ENCODE measurements at regions not wholly inside any gene's neighbourhood (a gene's known extent, or its start where the extent isn't known, plus 50 kb on each side); places are given as distances from the start of the nearest gene placed in this dataset.

- DNase-seq (ENCODE audit: low spot score): no peak
Observed at GRCh38 chr17:13353590-13353989, 248.1 kb downstream of the HS3ST3A1 start.

- DNase-seq (ENCODE audit: low spot score): no peak
Observed at GRCh38 chr17:13352747-13353415, 248.8 kb downstream of the HS3ST3A1 start.

GRCh38 chr17:13351046-13351445 is 250.7 kb downstream of the HS3ST3A1 start:
- no peak for DNase-seq (ENCODE audit: low spot score)

GRCh38 chr17:13350466-13350865 is 251.3 kb downstream of the HS3ST3A1 start:
- DNase-seq (ENCODE audit: low spot score): no peak

- no peak for DNase-seq (ENCODE audit: low spot score)
Observed at GRCh38 chr17:13346996-13347762, 254.6 kb downstream of the HS3ST3A1 start.

GRCh38 chr17:13346592-13346991 is 255.1 kb downstream of the HS3ST3A1 start:
- DNase-seq (ENCODE audit: low spot score): no peak

- no peak for DNase-seq (ENCODE audit: low spot score)
Observed at GRCh38 chr17:13346081-13346533, 255.6 kb downstream of the HS3ST3A1 start.

GRCh38 chr17:13338421-13338820 is 263.3 kb downstream of the HS3ST3A1 start:
- no peak for DNase-seq (ENCODE audit: low spot score)

GRCh38 chr17:13337864-13338371 is 263.8 kb downstream of the HS3ST3A1 start:
- DNase-seq (ENCODE audit: low spot score): no peak

GRCh38 chr17:13337151-13337550 is 264.6 kb downstream of the HS3ST3A1 start:
- DNase-seq (ENCODE audit: low spot score): no peak

GRCh38 chr17:13334374-13334773 is 267.4 kb downstream of the HS3ST3A1 start:
- no peak for DNase-seq (ENCODE audit: low spot score)

- no peak for DNase-seq (ENCODE audit: low spot score)
Observed at GRCh38 chr17:13333661-13334060, 268.1 kb downstream of the HS3ST3A1 start.

GRCh38 chr17:13332207-13332606 is 269.5 kb downstream of the HS3ST3A1 start:
- no peak for DNase-seq (ENCODE audit: low spot score)

- no peak for DNase-seq (ENCODE audit: low spot score)
Observed at GRCh38 chr17:13329421-13329820, 272.3 kb downstream of the HS3ST3A1 start.

- no peak for DNase-seq (ENCODE audit: low spot score)
Observed at GRCh38 chr17:13323990-13324389, 277.7 kb downstream of the HS3ST3A1 start.

- no peak for DNase-seq (ENCODE audit: low spot score)
Observed at GRCh38 chr17:13321951-13322701, 279.6 kb downstream of the HS3ST3A1 start.

- DNase-seq (ENCODE audit: low spot score): no peak
Observed at GRCh38 chr17:13320046-13320785, 281.5 kb downstream of the HS3ST3A1 start.

- no peak for DNase-seq (ENCODE audit: low spot score)
Observed at GRCh38 chr17:13316657-13317056, 285.1 kb downstream of the HS3ST3A1 start.

- DNase-seq (ENCODE audit: low spot score): no peak
Observed at GRCh38 chr17:13311306-13311705, 290.4 kb downstream of the HS3ST3A1 start.

- DNase-seq (ENCODE audit: low spot score): no peak
Observed at GRCh38 chr17:13310858-13311257, 290.9 kb downstream of the HS3ST3A1 start.

GRCh38 chr17:13306310-13306962 is 288.6 kb upstream of the ELAC2 start:
- no peak for DNase-seq (ENCODE audit: low spot score)

All from ecto neural progenitor cell (in vitro differentiated cells).